PC-9 (cell line): ENCODE measurements at regions not wholly inside any gene's neighbourhood (a gene's known extent, or its start where the extent isn't known, plus 50 kb on each side); places are given as distances from the start of the nearest gene placed in this dataset.

Experiments
- CTCF ChIP-seq: fragments of 200-600 bp; sonication (generic); conservative IDR thresholded peaks from 2 replicates; pipeline ENCODE4 v1.6.1; 2017; ENCODE audit warnings: mixed run types, antibody characterized with exemption, mild to moderate bottlenecking, moderate library complexity
- EZH2 ChIP-seq: fragments of 200-600 bp; sonication (generic); IDR thresholded peaks from 2 replicates; pipeline ENCODE4 v1.8.0; 2017; ENCODE audit warnings: antibody characterized with exemption, low read depth

GRCh38 chr1:199273837-199274379 is 635.1 kb downstream of the PTPRC start:
- TF ChIP-seq CTCF (no peak), EZH2 (no peak)
